ENCODE measurements at regions not wholly inside any gene's neighbourhood (a gene's known extent, or its start where the extent isn't known, plus 50 kb on each side); places are given as distances from the start of the nearest gene placed in this dataset.
"Not testable (repeated sequence)": the region's sequence is repeated elsewhere in the genome, so short reads cannot be mapped to it uniquely, and the experiment has no call there.

DNA sequence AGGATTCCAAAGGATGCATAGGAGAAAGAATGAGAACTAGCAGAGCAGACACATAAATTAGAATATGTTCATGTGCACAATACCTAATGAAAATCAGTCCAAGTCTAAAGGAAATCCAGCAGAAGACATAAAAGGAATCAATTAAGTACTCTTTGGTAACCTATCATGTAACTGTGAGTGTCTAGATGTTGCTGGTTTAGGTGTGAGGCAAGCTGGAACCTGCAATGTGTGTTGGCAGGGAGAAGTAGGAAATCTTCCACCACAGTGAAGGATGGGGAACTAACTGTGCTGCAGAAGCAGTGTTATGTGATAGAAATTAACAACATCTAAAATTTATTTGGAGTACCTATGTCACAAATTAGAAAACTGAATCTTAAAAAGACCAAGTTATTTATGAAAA lies 330.8 kb upstream of the DKK2 start:
- no peaks in the 10 kb centered on the region for H3K27me3 ChIP-seq (replicated peaks; ENCODE audit: control insufficient read depth, insufficient read depth, low read length)
- H3K36me3 ChIP-seq (ENCODE audit: control insufficient read depth, insufficient read depth, low read length): no peaks in the 10 kb centered on the region
- no peak overlapping the region for H3K4me3 ChIP-seq (replicated peaks; ENCODE audit: low read depth, low read length)
- no peak for DNase-seq (ENCODE audit: extremely low read depth, insufficient read length)
- no peak for TF ChIP-seq CTCF (IDR thresholded peaks at IDR 0.05; ENCODE audit: insufficient read depth, low read length, poor library complexity, severe bottlenecking)

- no peaks in the 10 kb centered on the region for H3K27me3 ChIP-seq (replicated peaks; ENCODE audit: control insufficient read depth, insufficient read depth, low read length)
- H3K36me3 ChIP-seq (ENCODE audit: control insufficient read depth, insufficient read depth, low read length): no peaks in the 10 kb centered on the region
- no peak overlapping the region for H3K4me3 ChIP-seq (replicated peaks; ENCODE audit: low read depth, low read length)
- TF ChIP-seq CTCF (IDR thresholded peaks at IDR 0.05; ENCODE audit: insufficient read depth, low read length, poor library complexity, severe bottlenecking): no peak
- DNase-seq (ENCODE audit: extremely low read depth, insufficient read length): no peak
These were observed 330.1 kb upstream of the DKK2 start for GRCh38 chr4:107366016-107366735.

DNA sequence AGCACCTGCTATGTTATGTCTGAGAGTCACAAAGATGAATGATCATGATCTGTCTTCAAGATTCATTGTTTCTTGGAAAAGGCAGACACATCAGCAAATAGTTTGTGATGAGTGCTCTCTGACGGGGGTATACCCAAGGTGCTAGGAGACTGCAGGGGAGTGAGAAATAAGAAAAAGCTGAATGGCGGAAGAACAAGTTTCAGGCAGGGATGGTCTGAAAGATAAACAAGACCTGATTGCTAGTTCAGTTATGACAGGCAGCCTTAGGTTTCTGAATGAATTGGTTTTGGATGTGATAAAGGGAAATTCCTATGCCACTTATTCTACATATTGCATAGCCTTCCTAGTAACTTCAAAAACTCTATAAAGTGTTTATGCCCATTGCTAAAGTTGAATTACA lies 327.0 kb upstream of the DKK2 start:
- Histone ChIP-seq H3K27me3 (replicated peaks; ENCODE audit: control insufficient read depth, insufficient read depth, low read length) (no peaks in the 10 kb centered on the region), H3K4me3 (replicated peaks; ENCODE audit: low read depth, low read length) (no peak overlapping the region), H3K36me3 (ENCODE audit: control insufficient read depth, insufficient read depth, low read length) (no peaks in the 10 kb centered on the region)
- DNase-seq (ENCODE audit: extremely low read depth, insufficient read length): no peak
- no peak for TF ChIP-seq CTCF (IDR thresholded peaks at IDR 0.05; ENCODE audit: insufficient read depth, low read length, poor library complexity, severe bottlenecking)

- Histone ChIP-seq H3K4me3 (replicated peaks; ENCODE audit: low read depth, low read length) (no peak overlapping the region), H3K36me3 (ENCODE audit: control insufficient read depth, insufficient read depth, low read length) (no peaks in the 10 kb centered on the region), H3K27me3 (replicated peaks; ENCODE audit: control insufficient read depth, insufficient read depth, low read length) (no peaks in the 10 kb centered on the region)
- no peak for DNase-seq (ENCODE audit: extremely low read depth, insufficient read length)
- TF ChIP-seq CTCF (IDR thresholded peaks at IDR 0.05; ENCODE audit: insufficient read depth, low read length, poor library complexity, severe bottlenecking): no peak
These were observed 323.1 kb upstream of the DKK2 start for GRCh38 chr4:107359208-107359607.

DNA sequence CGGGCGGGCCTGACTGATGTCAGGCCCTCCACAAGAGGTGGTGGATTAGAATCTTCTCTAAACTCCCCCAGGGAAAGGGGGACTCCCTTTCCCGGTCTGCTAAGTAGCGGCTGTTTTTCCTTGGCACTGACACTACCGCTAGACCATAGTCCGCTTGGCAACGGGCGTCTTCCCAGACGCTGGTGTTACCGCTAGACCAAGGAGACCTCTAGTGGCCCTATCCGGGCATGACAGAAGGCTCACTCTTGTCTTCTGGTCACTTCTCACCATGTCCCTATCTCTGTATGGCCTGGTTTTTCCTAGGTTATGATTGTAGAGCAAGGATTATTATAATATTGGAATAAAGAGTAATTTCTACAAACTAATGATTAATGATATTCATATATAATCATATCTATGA lies 318.2 kb upstream of the DKK2 start:
- H3K27me3 ChIP-seq (replicated peaks; ENCODE audit: control insufficient read depth, insufficient read depth, low read length); DNase-seq (ENCODE audit: extremely low read depth, insufficient read length); H3K4me3 ChIP-seq (replicated peaks; ENCODE audit: low read depth, low read length); H3K36me3 ChIP-seq (ENCODE audit: control insufficient read depth, insufficient read depth, low read length): not testable (repeated sequence)

DNA sequence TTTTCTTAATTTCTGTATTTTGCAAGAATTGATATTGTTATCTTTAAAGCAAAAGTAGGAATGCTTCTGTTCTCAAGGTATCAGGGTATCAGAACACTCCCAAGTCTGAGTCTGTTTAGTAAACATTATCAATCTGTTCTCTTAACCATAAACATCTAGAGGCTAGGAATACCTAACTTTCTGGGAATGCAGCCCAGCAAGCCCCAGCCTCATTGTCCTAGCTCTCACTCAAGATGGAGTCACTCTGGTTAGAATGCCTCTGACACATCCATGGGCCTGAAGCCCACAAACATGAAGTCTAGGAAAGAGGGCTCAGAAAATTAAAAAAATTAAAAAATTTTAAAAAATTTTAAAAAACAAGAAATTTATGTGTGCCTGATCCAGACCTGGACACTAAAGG lies 315.1 kb upstream of the DKK2 start:
- no peak for TF ChIP-seq CTCF (IDR thresholded peaks at IDR 0.05; ENCODE audit: insufficient read depth, low read length, poor library complexity, severe bottlenecking)
- H3K27me3 ChIP-seq (replicated peaks; ENCODE audit: control insufficient read depth, insufficient read depth, low read length): no peaks in the 10 kb centered on the region
- DNase-seq (ENCODE audit: extremely low read depth, insufficient read length): no peak
- H3K4me3 ChIP-seq (replicated peaks; ENCODE audit: low read depth, low read length): no peak overlapping the region
- no peaks in the 10 kb centered on the region for H3K36me3 ChIP-seq (ENCODE audit: control insufficient read depth, insufficient read depth, low read length)
